Naive B cell (primary cell): ENCODE measurements at regions not wholly inside any gene's neighbourhood (a gene's known extent, or its start where the extent isn't known, plus 50 kb on each side); places are given as distances from the start of the nearest gene placed in this dataset.
"Not testable (repeated sequence)": the region's sequence is repeated elsewhere in the genome, so short reads cannot be mapped to it uniquely, and the experiment has no call there.

ENCODE experiments used
- ATAC-seq, 2 donors: fragments of 150-1000 bp; cut with Tn5 transposase; 2 replicates each; pipeline ENCODE4 v1.10.0; 2021; ENCODE audit warnings: low read depth in 2 of 2, mild to moderate bottlenecking in 2 of 2, moderate library complexity in 2 of 2
- DNase-seq: peaks from one replicate; pipeline ENCODE4 v3.0.0; 2022
- H3K27ac Mint-ChIP-seq, 6 donors: one replicate each; pipeline ENCODE4 v1.8.0; 2020 to 2022; ENCODE audit warnings: mild to moderate bottlenecking in 6 of 6, mixed read lengths in 6 of 6, moderate library complexity in 5 of 6, inconsistent platforms in 2 of 6
- H3K27me3 Mint-ChIP-seq, 3 donors: one replicate each; pipeline ENCODE4 v1.8.0; 2021 to 2022; ENCODE audit warnings: mixed read lengths in 3 of 3, mild to moderate bottlenecking in 1 of 3
- H3K36me3 Mint-ChIP-seq, 2 donors: one replicate each; pipeline ENCODE4 v1.8.0; 2020 to 2022; ENCODE audit warnings: mixed read lengths in 2 of 2, inconsistent platforms in 1 of 2, mild to moderate bottlenecking in 1 of 2
- H3K4me1 Mint-ChIP-seq, 3 donors: one replicate each; pipeline ENCODE4 v1.8.0; 2020 to 2022; ENCODE audit warnings: mixed read lengths in 3 of 3, inconsistent platforms in 1 of 3, mild to moderate bottlenecking in 1 of 3, moderate library complexity in 1 of 3
- H3K4me3 Mint-ChIP-seq, 8 donors: one replicate each; pipeline ENCODE4 v1.8.0; 2020 to 2022; ENCODE audit warnings: mild to moderate bottlenecking in 8 of 8, mixed read lengths in 8 of 8, moderate library complexity in 8 of 8, inconsistent platforms in 2 of 8
- H3K9me3 Mint-ChIP-seq, 7 donors: one replicate each; pipeline ENCODE4 v1.8.0; 2020 to 2022; ENCODE audit warnings: mixed read lengths in 7 of 7, mild to moderate bottlenecking in 5 of 7, inconsistent platforms in 2 of 7, moderate library complexity in 1 of 7

GRCh38 chr12:47308672-47309071 is 228.9 kb upstream of the AMIGO2 start:
- H3K4me1 Mint-ChIP-seq: peaks cover 48 to 62% (median 53%) of the 10 kb centered on the region in 3 donors

DNA sequence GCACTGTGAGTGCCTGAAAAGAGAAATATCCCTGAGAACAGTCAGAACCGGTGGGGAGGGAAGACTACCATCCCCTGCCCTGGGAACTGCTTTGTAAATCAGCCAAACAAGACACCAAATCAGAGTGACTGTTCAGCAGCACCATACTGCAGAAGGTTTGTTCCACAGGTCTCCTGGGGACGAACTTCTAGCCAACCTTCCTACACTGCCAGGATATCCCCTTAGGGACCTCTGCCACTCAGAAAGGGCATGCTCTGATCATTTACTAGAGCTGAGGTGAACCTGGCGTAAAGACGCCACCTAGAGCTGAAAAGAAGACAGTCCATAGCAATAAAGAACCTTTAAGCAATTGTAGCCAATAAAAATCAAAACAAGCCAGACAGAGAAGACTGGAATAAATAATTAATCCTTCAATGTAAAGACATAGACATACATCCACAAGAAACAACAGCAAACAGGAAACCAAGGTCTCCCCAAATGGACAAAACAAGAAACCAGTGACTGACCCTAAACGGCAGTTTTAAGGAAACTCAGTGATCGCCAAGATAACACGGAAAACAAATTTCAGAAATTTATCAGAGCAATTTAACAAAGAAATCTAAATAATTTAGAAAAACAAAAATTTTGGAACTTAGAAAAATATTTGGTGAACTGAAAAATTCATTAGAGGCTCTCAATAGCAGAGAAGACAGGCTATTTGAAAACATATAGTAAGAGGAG is 228.1 kb upstream of the AMIGO2 start:
- Mint-ChIP-seq H3K9me3 (peaks cover 0 to 8% (median 3%) of the 10 kb centered on the region in 7 donors), H3K27me3 (no peaks in the 10 kb centered on the region), H3K27ac (peak overlapping the region; percentile 91 to 97 (median 94)), H3K36me3 (peaks cover 7 to 8% of the 10 kb centered on the region in 2 donors), H3K4me1 (peaks cover 45 to 53% (median 53%) of the 10 kb centered on the region in 3 donors), H3K4me3 (peak overlapping the region; percentile 91 to 97 (median 94))
- ATAC-seq (peak; percentile 91 to 92), DNase-seq (peak; percentile 63)

More at GRCh38 chr12:47308672-47309071, 228.9 kb upstream of the AMIGO2 start:
- Mint-ChIP-seq H3K36me3 (peaks cover 3 to 8% of the 10 kb centered on the region in 2 donors), H3K27ac (peak overlapping the region in 4 of 6 donors; percentile 36 to 91 (median 72)), H3K4me3 (no peak overlapping the region), H3K9me3 (peaks cover 0 to 8% (median 3%) of the 10 kb centered on the region in 7 donors), H3K27me3 (no peaks in the 10 kb centered on the region)
- no peak for ATAC-seq
- no peak for DNase-seq

DNA sequence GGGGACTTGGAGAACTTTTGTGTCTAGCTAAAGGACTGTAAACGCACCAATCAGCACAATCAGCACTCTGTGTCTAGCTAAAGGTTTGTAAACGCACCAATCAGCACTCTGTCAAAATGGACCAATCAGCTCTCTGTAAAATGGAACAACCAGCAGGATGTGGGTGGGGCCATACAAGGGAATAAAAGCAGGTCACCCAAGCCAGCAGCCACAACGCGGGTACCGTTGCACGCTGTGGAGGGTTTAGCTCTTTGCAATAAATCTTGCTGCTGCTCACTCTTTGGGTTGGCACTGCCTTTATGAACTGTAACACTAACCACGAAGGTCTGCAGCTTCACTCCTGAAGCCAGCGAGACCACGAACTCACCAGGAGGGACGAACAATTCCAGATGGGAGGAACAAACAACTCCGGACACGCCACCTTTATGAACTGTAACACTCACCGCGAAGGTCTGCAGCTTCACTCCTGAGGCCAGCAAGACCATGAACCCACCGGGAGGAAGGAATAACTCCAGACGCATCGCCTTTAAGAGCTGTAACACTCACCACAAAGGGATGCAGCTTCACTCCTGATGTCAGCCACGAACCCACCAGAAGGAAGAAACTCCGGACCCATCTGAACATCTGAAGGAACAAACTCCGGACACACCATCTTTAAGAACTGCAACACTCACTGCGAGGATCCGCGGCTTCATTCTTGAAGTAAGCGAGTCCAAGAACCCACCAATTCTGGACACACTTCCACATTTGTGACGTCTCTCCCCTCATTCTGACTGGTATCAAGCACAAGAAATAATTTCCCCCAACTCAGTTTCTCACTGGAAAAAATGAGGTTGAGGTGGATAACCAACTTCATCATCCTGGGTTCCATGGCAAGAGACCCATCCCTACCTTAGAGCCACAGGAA is 227.3 kb upstream of the AMIGO2 start:
- DNase-seq: peak; percentile 39
- ATAC-seq: peak; percentile 52 to 55
- H3K27me3 Mint-ChIP-seq, H3K9me3 Mint-ChIP-seq, H3K36me3 Mint-ChIP-seq: not testable (repeated sequence)
- Mint-ChIP-seq H3K4me1 (peaks cover 48 to 54% (median 53%) of the 10 kb centered on the region in 3 donors), H3K27ac (peak overlapping the region; percentile 91 to 97 (median 94)), H3K4me3 (peak overlapping the region; percentile 91 to 97 (median 94))

- no peak for DNase-seq
- Mint-ChIP-seq H3K9me3 (peaks cover 0 to 8% (median 3%) of the 10 kb centered on the region in 7 donors), H3K27ac (peak overlapping the region in 2 of 6 donors; percentile 18 to 62), H3K4me3 (peak overlapping the region in 6 of 8 donors; percentile 52 to 96 (median 94)), H3K36me3 (peaks cover 7 to 18% of the 10 kb centered on the region in 2 donors), H3K4me1 (peaks cover 42 to 54% (median 51%) of the 10 kb centered on the region in 3 donors), H3K27me3 (no peaks in the 10 kb centered on the region)
- ATAC-seq: no peak
These were observed 226.4 kb upstream of the AMIGO2 start for GRCh38 chr12:47306130-47306529.

- H3K27me3 Mint-ChIP-seq: no peaks in the 10 kb centered on the region
- peaks cover 7 to 18% of the 10 kb centered on the region in 2 donors for H3K36me3 Mint-ChIP-seq
- no peak for DNase-seq
- H3K4me3 Mint-ChIP-seq: peak overlapping the region in 6 of 8 donors; percentile 25 to 77 (median 51)
- H3K4me1 Mint-ChIP-seq: peaks cover 35 to 54% (median 51%) of the 10 kb centered on the region in 3 donors
- no peak for ATAC-seq
- H3K27ac Mint-ChIP-seq: peak overlapping the region in 2 of 6 donors; percentile 26 to 62
- H3K9me3 Mint-ChIP-seq: peaks cover 0 to 8% (median 3%) of the 10 kb centered on the region in 7 donors
These were observed 225.7 kb upstream of the AMIGO2 start for GRCh38 chr12:47305464-47305863.

- no peak for ATAC-seq
- Mint-ChIP-seq H3K27ac (peak overlapping the region in 1 of 6 donors; percentile 86), H3K4me1 (peaks cover 38 to 61% (median 56%) of the 10 kb centered on the region in 3 donors)
These were observed 224.3 kb upstream of the AMIGO2 start for GRCh38 chr12:47303995-47304560.

DNA sequence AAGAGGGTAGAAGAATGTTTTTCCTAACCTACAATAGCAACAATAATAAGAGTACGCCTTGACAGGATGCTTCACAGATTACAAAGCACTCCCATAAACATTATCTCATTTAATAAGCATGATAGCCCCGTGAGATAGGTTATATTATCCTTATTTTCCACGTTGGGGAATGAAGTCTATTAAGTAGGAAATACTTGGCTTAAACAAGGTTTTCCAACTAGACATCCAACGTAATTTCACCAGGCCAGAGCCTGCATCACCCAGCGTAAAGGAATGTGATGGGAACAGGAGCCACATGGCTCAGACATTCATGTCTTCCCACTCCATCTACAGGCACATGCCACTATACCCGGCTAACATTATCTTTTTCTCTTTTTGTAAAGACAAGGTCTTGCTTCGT is 223.4 kb upstream of the AMIGO2 start:
- Mint-ChIP-seq H3K4me3 (peak overlapping the region in 2 of 8 donors; percentile 14 to 19), H3K27me3 (no peaks in the 10 kb centered on the region), H3K9me3 (peaks cover 6 to 26% (median 15%) of the 10 kb centered on the region in 7 donors), H3K36me3 (peaks cover 21 to 25% of the 10 kb centered on the region in 2 donors), H3K4me1 (peaks cover 40 to 62% (median 53%) of the 10 kb centered on the region in 3 donors), H3K27ac (no peak overlapping the region)
- ATAC-seq (no peak), DNase-seq (no peak)

More at GRCh38 chr12:47303995-47304560, 224.3 kb upstream of the AMIGO2 start:
- Mint-ChIP-seq H3K27me3 (no peaks in the 10 kb centered on the region), H3K4me3 (peak overlapping the region in 2 of 8 donors; percentile 14 to 64), H3K9me3 (peaks cover 6 to 18% (median 8%) of the 10 kb centered on the region in 7 donors), H3K36me3 (peaks cover 15 to 22% of the 10 kb centered on the region in 2 donors)
- no peak for DNase-seq

GRCh38 chr12:47302111-47302671 is 222.4 kb upstream of the AMIGO2 start:
- Mint-ChIP-seq H3K27ac (peak overlapping the region in 4 of 6 donors; percentile 39 to 92 (median 78)), H3K4me3 (no peak overlapping the region), H3K4me1 (peaks cover 30 to 60% (median 43%) of the 10 kb centered on the region in 3 donors), H3K36me3 (peaks cover 21 to 25% of the 10 kb centered on the region in 2 donors), H3K27me3 (no peaks in the 10 kb centered on the region), H3K9me3 (peaks cover 6 to 26% (median 16%) of the 10 kb centered on the region in 7 donors)
- ATAC-seq (peak in 1 of 2 donors; percentile 37), DNase-seq (no peak)

DNA sequence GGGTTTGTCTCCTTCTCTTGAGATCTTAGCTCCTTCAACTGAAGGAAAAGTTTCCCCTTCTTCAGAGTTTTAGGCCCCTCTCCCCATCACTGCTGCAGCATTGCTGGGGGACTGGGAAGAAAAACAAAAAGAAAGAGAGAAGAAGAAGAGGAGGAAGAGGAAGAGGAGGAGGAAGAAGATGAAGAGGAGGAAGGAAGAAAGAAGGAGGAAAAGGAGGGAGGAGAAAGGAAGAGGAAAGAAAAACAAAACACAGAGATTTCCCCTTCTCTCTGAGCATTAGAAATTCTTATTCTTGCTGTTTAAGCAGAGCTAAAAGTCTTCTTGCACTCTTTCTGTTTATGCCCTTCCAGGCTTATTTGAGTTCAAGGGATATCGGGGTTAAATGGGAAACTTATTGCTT is 219.8 kb upstream of the AMIGO2 start:
- Mint-ChIP-seq H3K4me1 (peaks cover 23 to 46% (median 25%) of the 10 kb centered on the region in 3 donors), H3K9me3 (peaks cover 5 to 18% (median 12%) of the 10 kb centered on the region in 7 donors), H3K27ac (no peak overlapping the region), H3K4me3 (peak overlapping the region in 2 of 8 donors; percentile 25 to 60), H3K27me3 (no peaks in the 10 kb centered on the region), H3K36me3 (peaks cover 17 to 21% of the 10 kb centered on the region in 2 donors)
- DNase-seq: no peak
- no peak for ATAC-seq

DNA sequence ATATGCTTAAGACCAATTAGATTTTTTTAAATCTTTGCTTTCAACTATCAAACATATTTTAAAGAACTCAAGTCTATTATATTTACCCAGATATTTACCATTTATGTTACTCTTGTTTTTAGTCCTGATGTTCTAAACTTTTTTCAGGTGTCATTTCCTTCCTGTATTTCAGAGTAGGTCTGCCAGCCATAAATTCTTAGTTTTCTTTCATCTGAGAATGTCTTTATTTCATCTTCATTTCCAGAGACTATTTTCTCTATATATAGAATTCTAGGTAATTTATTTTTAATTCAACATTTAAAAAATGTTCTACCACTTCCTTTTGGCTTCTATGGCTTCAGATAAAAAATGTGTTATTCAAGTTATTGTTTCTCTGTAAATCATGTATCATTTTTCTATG is 218.2 kb upstream of the AMIGO2 start:
- Mint-ChIP-seq H3K9me3 (peaks cover 5 to 18% (median 12%) of the 10 kb centered on the region in 7 donors), H3K36me3 (peaks cover 15 to 17% of the 10 kb centered on the region in 2 donors), H3K4me3 (no peak overlapping the region), H3K27me3 (no peaks in the 10 kb centered on the region), H3K4me1 (peaks cover 21 to 36% (median 23%) of the 10 kb centered on the region in 3 donors), H3K27ac (peak overlapping the region in 1 of 6 donors; percentile 11)
- ATAC-seq (no peak), DNase-seq (no peak)

GRCh38 chr12:47296828-47297227 is 217.1 kb upstream of the AMIGO2 start:
- no peaks in the 10 kb centered on the region for H3K27me3 Mint-ChIP-seq
- H3K4me1 Mint-ChIP-seq: peaks cover 12 to 25% (median 15%) of the 10 kb centered on the region in 3 donors
- no peak for ATAC-seq
- DNase-seq: no peak
- peak overlapping the region in 1 of 6 donors; percentile 62 for H3K27ac Mint-ChIP-seq
- H3K9me3 Mint-ChIP-seq: peaks cover 5 to 18% (median 12%) of the 10 kb centered on the region in 7 donors
- no peak overlapping the region for H3K4me3 Mint-ChIP-seq
- H3K36me3 Mint-ChIP-seq: peaks cover 14 to 15% of the 10 kb centered on the region in 2 donors

DNA sequence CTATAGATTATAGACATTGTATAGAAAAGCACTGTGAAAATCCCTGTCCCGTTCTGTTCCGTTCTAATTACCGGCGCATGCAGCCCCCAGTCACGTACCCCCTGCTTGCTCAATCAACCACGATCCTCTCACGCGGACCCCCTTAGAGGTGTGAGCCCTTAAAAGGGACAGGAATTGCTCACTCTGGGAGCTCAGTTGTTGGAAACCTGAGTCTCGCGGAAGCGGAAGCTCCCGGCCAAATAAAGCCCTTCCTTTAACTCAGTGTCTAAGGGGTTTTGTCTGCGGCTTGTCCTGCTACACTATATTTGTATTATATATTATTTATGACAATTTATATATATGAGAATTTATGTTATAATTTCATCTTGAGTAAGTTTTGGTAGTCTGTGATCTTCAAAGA is 213.6 kb upstream of the AMIGO2 start:
- peak overlapping the region in 2 of 6 donors; percentile 77 to 84 for H3K27ac Mint-ChIP-seq

More for the DNA sequence above, 213.6 kb upstream of the AMIGO2 start:
- no peak for ATAC-seq
- Mint-ChIP-seq H3K27me3 (no peaks in the 10 kb centered on the region), H3K4me1 (peaks cover 2 to 13% (median 2%) of the 10 kb centered on the region in 3 donors), H3K36me3 (no peaks in the 10 kb centered on the region), H3K4me3 (peak overlapping the region in 1 of 8 donors; percentile 15), H3K9me3 (peaks cover 0 to 2% (median under 1%) of the 10 kb centered on the region in 7 donors)
- no peak for DNase-seq
